Body of pancreas (tissue), 4 donors: ENCODE measurements at regions not wholly inside any gene's neighbourhood (a gene's known extent, or its start where the extent isn't known, plus 50 kb on each side); places are given as distances from the start of the nearest gene placed in this dataset. TPM values are rescaled to one million over a fixed set of nuclear protein-coding genes. Genes with fewer than 3 reads are reported as not detected.
A peak's percentile ranks its signal among the peaks of the same experiment; 100 is the strongest.
"Not testable (repeated sequence)": the region's sequence is repeated elsewhere in the genome, so short reads cannot be mapped to it uniquely, and the experiment has no call there.

ENCODE experiments used
- ATAC-seq: fragments of 150-250 bp; one replicate; pipeline ENCODE4 v1.9.1; 2016
- DNase-seq, 4 donors: peaks; one replicate each; pipeline ENCODE4 v3.0.0-alpha.2; 2019
- H3K27ac ChIP-seq, 4 donors: fragments of 200-600 bp; sonication (generic); 1 replicate in 3 of 4; 2 replicates in 1 of 4; pipeline versions ENCODE4 v1.5.1 to v1.6.1; 2016 to 2019; ENCODE audit warnings: mild to moderate bottlenecking in 1 of 4, mixed read lengths in 1 of 4, moderate library complexity in 1 of 4
- H3K27me3 ChIP-seq, 2 donors: fragments of 200-600 bp; sonication (generic); one replicate each; pipeline ENCODE4 v1.6.0; 2016; ENCODE audit warnings: mild to moderate bottlenecking in 1 of 2
- H3K36me3 ChIP-seq, 2 donors: fragments of 200-600 bp; sonication (generic); replicated peaks in 1 of 2; 2 replicates each; pipeline ENCODE4 v1.5.1; 2016; ENCODE audit warnings: low read depth in 2 of 2; ENCODE audit not compliant: insufficient read depth in 1 of 2
- H3K4me1 ChIP-seq: fragments of 200-600 bp; sonication (generic); one replicate; pipeline ENCODE4 v1.6.0; 2016
- H3K4me3 ChIP-seq, 2 donors: fragments of 200-600 bp; sonication (generic); 1 replicate in 1 of 2; 2 replicates in 1 of 2; pipeline ENCODE4 v1.5.1; 2016 to 2019
- H3K9me3 ChIP-seq, 3 donors: fragments of 200-600 bp; sonication (generic); 1 replicate in 2 of 3; 2 replicates in 1 of 3; pipeline ENCODE4 v1.5.1; 2016
- POLR2A ChIP-seq, 3 donors: fragments of 450-650 bp; IDR thresholded peaks; one replicate each; pipeline ENCODE4 v1.6.1; 2016; ENCODE audit warnings: antibody characterized with exemption in 3 of 3, mild to moderate bottlenecking in 2 of 3
- WGBS, 2 donors: methylation state at CpG; one replicate each; pipeline ENCODE4 v1.1.5; 2017; 5-methylcytosine and 5-hydroxymethylcytosine counted together
- intact Hi-C: fragments of 100-400 bp; cut with DNase I; formaldehyde crosslinking; loops from one replicate; pipeline ENCODE4 v1.15.1; 2023
- small RNA-seq: library from RNA; depleted of rRNA; stranded (forward); fragments of <200 nt; gene quantifications from one replicate; pipeline ENCODE3, GENCODE V24; 2016
- TF ChIP-seq, protein P1 (sequence below), 7 experiments: fragments of 450-650 bp in 4 of 7; fragments of 200-600 bp in 3 of 7; sonication (generic) in 3 of 7; IDR thresholded peaks; one replicate each; pipeline ENCODE4 v1.5.1; 2016 to 2019; ENCODE audit warnings: antibody characterized with exemption in 7 of 7

DNA sequence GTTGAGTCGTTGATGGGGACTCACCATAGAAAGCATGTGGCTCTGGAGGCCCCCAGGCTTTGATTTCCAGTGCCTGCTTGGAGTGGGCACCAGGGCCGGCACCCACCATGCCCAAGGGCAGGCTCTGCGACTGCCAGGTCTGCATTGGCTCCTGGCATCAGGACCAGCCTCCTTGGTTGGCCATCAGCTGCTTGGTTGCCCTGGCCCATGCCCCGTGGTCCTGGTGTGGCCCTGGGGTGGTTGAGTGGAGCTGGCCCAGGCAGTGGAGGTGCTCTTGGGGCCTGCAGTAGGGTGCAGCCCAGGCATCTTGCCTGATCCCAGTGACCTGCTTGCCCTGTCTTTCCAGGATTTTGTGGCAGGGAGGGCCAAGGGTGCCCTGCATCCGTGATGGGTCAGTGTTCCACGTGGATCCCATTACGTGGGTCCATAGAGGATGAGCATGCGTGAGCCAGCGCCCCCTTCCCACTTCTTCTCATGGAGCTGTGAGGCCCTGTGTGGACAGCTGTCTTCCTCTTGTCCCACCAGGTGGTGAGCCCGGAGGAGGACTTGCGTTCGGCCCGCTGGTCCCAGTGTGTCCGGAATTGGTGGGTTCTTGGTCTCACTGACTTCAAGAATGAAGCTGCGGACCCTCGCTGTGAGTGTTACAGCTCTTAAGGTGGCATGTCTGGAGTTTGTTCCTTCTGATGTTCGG lies 187.0 kb downstream of the UBE3A start:
- intact Hi-C loops: no loop called here
- peaks cover 0 to 7% (median 0%) of the 10 kb centered on the region in 3 donors for H3K9me3 ChIP-seq
- no peaks in the 10 kb centered on the region for H3K27me3 ChIP-seq
- H3K4me1 ChIP-seq: no peaks in the 10 kb centered on the region
- 77 to 79% methylated on average over 3 to 17 of the region's 17 CpGs for WGBS, 2 donors
- DNase-seq (peak in 2 of 4 donors; percentile 4 to 6), ATAC-seq (no peak)
- no peak for TF ChIP-seq POLR2A (IDR thresholded peaks at IDR 0.05)
- TF ChIP-seq, protein P1, sequence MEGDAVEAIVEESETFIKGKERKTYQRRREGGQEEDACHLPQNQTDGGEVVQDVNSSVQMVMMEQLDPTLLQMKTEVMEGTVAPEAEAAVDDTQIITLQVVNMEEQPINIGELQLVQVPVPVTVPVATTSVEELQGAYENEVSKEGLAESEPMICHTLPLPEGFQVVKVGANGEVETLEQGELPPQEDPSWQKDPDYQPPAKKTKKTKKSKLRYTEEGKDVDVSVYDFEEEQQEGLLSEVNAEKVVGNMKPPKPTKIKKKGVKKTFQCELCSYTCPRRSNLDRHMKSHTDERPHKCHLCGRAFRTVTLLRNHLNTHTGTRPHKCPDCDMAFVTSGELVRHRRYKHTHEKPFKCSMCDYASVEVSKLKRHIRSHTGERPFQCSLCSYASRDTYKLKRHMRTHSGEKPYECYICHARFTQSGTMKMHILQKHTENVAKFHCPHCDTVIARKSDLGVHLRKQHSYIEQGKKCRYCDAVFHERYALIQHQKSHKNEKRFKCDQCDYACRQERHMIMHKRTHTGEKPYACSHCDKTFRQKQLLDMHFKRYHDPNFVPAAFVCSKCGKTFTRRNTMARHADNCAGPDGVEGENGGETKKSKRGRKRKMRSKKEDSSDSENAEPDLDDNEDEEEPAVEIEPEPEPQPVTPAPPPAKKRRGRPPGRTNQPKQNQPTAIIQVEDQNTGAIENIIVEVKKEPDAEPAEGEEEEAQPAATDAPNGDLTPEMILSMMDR (IDR thresholded peaks at IDR 0.05): no peak
- no peak overlapping the region for H3K4me3 ChIP-seq
- H3K36me3 ChIP-seq: no peaks in the 10 kb centered on the region
- no peak overlapping the region for H3K27ac ChIP-seq

DNA sequence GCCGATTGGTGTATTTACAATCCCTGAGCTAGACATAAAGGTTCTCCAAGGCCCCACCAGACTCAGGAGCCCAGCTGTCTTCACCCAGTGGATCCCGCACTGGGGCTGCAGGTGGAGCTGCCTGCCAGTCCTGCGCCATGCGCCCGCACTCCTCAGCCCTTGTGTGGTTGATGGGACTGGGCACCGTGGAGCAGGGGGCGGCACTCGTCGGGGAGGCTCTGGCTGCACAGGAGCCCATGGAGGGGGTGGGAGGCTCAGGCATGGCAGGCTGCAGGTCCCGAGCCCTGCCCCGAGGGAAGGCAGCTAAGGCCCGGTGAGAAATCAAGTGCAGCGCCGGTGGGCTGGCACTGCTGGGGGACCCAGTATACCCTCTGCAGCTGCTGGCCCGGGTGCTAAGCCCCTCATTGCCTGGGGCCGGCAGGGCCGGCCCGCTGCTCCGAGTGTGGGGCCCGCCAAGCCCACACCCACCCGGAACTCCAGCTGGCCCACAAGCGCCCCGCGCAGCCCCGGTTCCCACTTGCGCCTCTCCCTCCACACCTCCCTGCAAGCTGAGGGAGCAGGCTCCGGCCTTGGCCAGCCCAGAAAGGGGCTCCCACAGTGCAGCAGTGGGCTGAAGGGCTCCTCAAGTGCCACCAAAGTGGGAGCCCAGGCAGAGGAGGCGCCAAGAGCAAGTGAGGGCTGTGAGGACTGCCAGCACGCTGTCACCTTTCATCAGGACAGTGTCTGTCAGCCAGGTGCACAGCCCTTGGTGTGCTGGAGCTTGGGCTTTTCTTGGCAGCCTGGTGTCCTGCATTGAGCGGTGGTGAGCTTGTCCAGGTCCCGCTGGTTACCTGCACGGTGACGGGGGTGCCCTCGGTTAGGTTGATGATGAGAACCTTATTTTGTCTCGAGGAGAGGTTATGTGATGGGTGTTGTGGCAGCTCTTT lies 185.5 kb downstream of the UBE3A start:
- intact Hi-C loops, DNase-seq, ATAC-seq, H3K27me3 ChIP-seq, H3K4me3 ChIP-seq, H3K4me1 ChIP-seq, H3K27ac ChIP-seq, H3K36me3 ChIP-seq: not testable (repeated sequence)
- H3K9me3 ChIP-seq: peaks cover 0 to 10% (median 0%) of the 10 kb centered on the region in 3 donors
- 90 to 91% methylated on average over 15 to 34 of the region's 35 CpGs for WGBS, 2 donors

DNA sequence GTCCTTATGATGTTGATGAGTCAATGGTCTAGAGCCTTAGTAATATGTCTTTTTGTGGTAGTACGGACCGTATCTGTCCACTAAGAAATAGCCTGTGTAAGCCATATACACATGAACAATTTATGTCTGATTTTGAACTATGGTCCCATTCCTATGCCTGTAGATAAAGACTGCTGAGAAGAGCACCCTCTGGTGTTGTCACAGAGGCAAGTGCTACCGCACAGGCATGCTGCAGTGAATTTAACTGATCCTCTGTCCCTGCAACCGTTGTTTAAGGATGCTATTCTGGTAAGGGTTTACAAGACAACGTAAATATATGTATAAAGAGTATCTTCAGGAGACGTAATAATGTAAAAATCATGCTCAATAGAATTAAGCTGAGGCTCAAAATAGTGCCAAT lies 170.7 kb downstream of the UBE3A start:
- no peaks in the 10 kb centered on the region for H3K36me3 ChIP-seq
- intact Hi-C loops: no loop called here
- H3K9me3 ChIP-seq: no peaks in the 10 kb centered on the region
- ATAC-seq (no peak), DNase-seq (no peak)
- no peaks in the 10 kb centered on the region for H3K27me3 ChIP-seq
- TF ChIP-seq POLR2A (IDR thresholded peaks at IDR 0.05): no peak
- TF ChIP-seq, protein P1 (IDR thresholded peaks at IDR 0.05): no peak
- no peak overlapping the region for H3K4me3 ChIP-seq
- no peaks in the 10 kb centered on the region for H3K4me1 ChIP-seq
- 30 to 31% methylated on average over 6 of the region's 6 CpGs for WGBS, 2 donors
- no peak overlapping the region for H3K27ac ChIP-seq

Small RNAs in the stretch of these regions (small RNA-seq; reads per million reads assigned to genes)
- gene RF00105 (not detected), gene SNORD115-1 (not detected), gene SNORD115-10 (7.3 reads per million, percentile 90 among the genes with 10 or more reads in this experiment), gene SNORD115-11 (not detected), gene SNORD115-12 (not detected), gene SNORD115-14 (not detected), gene SNORD115-15 (4.8 reads per million, percentile 87 among the genes with 10 or more reads in this experiment), gene SNORD115-16 (not detected), gene SNORD115-17 (not detected), gene SNORD115-18 (not detected), gene SNORD115-19 (not detected), gene SNORD115-2 (not detected), gene SNORD115-20 (not detected), gene SNORD115-21 (4.5 reads per million, percentile 86 among the genes with 10 or more reads in this experiment), gene SNORD115-22 (not detected), gene SNORD115-23 (not detected), gene SNORD115-24 (not detected), gene SNORD115-25 (not detected), gene SNORD115-27 (not detected), gene SNORD115-28 (not detected), gene SNORD115-29 (not detected), gene SNORD115-3 (not detected), gene SNORD115-30 (not detected), gene SNORD115-31 (not detected), gene SNORD115-32 (1.7 reads per million, percentile 64 among the genes with 10 or more reads in this experiment), gene SNORD115-33 (not detected), gene SNORD115-34 (not detected), gene SNORD115-35 (3.6 reads per million, percentile 82 among the genes with 10 or more reads in this experiment), gene SNORD115-36 (not detected), gene SNORD115-37 (not detected), gene SNORD115-38 (not detected), gene SNORD115-39 (not detected), gene SNORD115-4 (not detected), gene SNORD115-40 (4.0 reads per million, percentile 84 among the genes with 10 or more reads in this experiment), gene SNORD115-41 (not detected), gene SNORD115-42 (2.1 reads per million, percentile 71 among the genes with 10 or more reads in this experiment), gene SNORD115-43 (not detected), gene SNORD115-44 (not detected), gene SNORD115-45 (not detected), gene SNORD115-46 (not detected), gene SNORD115-47 (not detected), gene SNORD115-5 (not detected), gene SNORD115-6 (not detected), gene SNORD115-7 (not detected), gene SNORD115-8 (0.85 reads per million, percentile 27 among the genes with 10 or more reads in this experiment), gene SNORD115-9 (not detected), gene SNORD116-1 (20.8 reads per million, percentile 94 among the genes with 10 or more reads in this experiment), gene SNORD116-10 (not detected), gene SNORD116-11 (not detected), gene SNORD116-12 (3.7 reads per million, percentile 83 among the genes with 10 or more reads in this experiment), gene SNORD116-13 (5.7 reads per million, percentile 89 among the genes with 10 or more reads in this experiment), gene SNORD116-14 (53.3 reads per million, percentile 95 among the genes with 10 or more reads in this experiment), gene SNORD116-15 (4.0 reads per million, percentile 84 among the genes with 10 or more reads in this experiment), gene SNORD116-16 (64.6 reads per million, percentile 96 among the genes with 10 or more reads in this experiment), gene SNORD116-17 (not detected), gene SNORD116-18 (8.3 reads per million, percentile 91 among the genes with 10 or more reads in this experiment), gene SNORD116-19 (not detected), gene SNORD116-2 (32.2 reads per million, percentile 94 among the genes with 10 or more reads in this experiment), gene SNORD116-22 (not detected), gene SNORD116-23 (4.6 reads per million, percentile 86 among the genes with 10 or more reads in this experiment), gene SNORD116-24 (145 reads per million, percentile 97 among the genes with 10 or more reads in this experiment), gene SNORD116-25 (1,450 reads per million, percentile 99 among the genes with 10 or more reads in this experiment), gene SNORD116-29 (964 reads per million, percentile 99 among the genes with 10 or more reads in this experiment), gene SNORD116-3 (not detected), gene SNORD116-30 (not detected), gene SNORD116-5 (not detected), gene SNORD116-6 (35.9 reads per million, percentile 95 among the genes with 10 or more reads in this experiment), gene SNORD116-7 (not detected), gene SNORD116-8 (287 reads per million, percentile 97 among the genes with 10 or more reads in this experiment), gene SNORD116-9 (not detected)
